GM18907 (cell line): ENCODE measurements at regions not wholly inside any gene's neighbourhood (a gene's known extent, or its start where the extent isn't known, plus 50 kb on each side); places are given as distances from the start of the nearest gene placed in this dataset.
"Not testable (repeated sequence)": the region's sequence is repeated elsewhere in the genome, so short reads cannot be mapped to it uniquely, and the experiment has no call there.

Source experiments
- ATAC-seq: cut with Tn5 transposase; IDR thresholded peaks from one replicate; pipeline ENCODE4 v1.9.1; 2021; ENCODE audit warnings: mild to moderate bottlenecking, moderate library complexity; ENCODE audit not compliant: unreplicated experiment

DNA sequence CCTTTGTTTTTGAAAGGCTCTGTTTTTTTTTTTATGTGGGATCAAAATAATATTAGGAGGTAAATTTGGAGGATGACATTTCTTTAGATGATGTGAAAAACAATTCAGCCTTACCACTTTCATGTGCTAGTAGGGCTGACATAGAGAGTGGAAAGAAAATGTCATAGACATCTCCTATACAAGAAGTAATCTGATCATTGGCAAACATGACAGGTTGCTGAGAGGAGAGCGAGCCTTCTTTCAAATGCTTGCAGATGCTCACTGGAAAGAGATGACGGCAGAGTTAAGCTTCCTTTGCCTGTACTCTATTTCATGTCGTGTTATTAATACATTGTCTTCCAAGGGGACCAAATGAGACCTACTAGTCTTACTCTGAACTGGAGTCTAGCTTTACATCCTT is 160.1 kb upstream of the DAP start:
- ATAC-seq: no peak

- ATAC-seq: no peak
Measured at GRCh38 chr5:10920400-10920799, 159.4 kb upstream of the DAP start.

- no peak for ATAC-seq
Measured at GRCh38 chr5:10914741-10915480, 153.9 kb upstream of the DAP start.

DNA sequence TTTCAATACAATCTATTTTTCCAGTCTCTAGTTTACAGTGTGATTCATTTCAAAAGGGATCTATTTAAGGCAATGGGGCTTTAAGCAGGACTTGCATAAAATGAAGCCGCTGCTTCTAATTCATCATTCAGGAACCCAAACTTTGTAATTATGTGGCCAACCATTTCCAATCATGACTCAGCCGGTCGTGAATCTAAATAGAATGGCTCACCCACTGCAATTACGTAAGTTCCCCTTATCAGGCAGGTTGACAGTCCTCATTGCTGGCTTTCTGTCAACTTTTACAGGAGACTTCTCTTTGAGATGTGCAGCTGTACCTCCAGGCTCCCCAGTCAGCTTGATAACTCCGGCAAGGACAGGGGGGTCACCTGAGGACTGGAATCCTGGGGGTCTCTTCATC is 152.8 kb upstream of the DAP start:
- ATAC-seq: no peak

DNA sequence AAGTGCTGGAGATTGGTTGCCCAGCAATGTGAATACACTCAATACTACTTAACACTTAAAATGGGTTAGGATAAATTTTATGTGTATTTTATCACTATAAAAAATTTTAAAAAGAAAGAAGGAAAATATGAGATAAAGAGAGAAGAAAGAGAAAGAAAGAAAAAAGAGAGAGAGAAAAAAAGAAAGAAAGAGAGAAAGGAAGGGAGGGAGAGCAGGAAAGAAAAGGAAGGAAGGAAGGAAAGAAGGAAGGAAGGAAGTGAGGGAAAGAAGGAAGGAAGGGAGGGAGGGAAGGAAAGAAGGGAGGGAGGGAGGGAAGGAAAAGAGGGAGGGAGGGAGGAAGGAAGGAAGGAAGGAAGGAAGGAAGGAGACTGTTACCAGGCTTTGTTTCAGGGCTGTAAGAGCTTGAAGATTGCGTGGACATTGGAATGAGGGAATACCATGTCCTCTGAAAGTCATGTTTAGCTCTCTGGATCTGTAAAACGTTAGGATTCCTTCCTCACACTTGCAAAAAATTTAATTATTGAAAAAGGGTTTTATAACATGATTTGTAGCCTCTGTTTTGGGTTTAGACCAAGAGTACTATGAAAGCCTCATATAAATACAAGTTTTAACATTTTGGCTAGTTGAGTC is 152.3 kb upstream of the DAP start:
- ATAC-seq: no peak

- no peak for ATAC-seq
Measured at GRCh38 chr5:10912435-10912834, 151.4 kb upstream of the DAP start.

- ATAC-seq: no peak
Measured at GRCh38 chr5:10910261-10910660, 149.2 kb upstream of the DAP start.

- ATAC-seq: no peak
Measured at GRCh38 chr5:10904862-10905432, 143.9 kb upstream of the DAP start.

DNA sequence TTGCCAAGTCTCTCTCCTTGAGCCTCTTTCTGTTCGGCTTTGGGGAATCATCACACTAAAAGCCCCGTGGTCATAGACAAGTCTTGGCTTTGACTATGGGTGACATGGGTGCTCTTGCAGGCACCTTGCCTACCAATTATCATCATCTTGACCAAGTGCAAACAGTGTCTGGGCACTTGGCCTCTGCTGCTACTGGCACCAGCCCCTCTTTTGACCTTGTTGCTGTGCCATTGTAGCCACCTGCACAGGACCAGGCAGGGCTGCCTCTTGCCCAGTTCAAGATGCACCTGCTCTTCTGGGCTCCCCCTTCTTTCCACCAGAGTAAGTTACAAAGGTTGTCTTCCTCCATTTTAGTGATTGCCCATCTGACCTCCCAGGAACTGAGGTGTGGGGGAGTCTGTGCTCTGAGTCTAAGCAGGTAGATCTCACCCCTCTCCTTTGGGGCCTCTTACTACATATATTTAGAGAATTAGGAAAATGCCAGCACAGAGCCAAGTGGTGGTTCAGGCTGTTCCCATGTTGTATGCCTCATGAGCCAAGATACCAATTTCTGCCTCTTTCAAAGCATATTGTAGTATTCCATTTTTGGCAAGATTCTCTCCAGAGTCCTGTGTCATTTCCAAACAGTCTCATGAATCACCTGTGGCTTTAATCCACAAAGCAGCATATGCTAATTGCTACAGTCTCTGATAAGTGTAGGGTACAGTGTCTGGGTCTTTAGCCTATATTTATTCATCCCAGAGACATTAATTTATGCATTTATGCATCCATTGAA is 142.9 kb upstream of the DAP start:
- no peak for ATAC-seq

DNA sequence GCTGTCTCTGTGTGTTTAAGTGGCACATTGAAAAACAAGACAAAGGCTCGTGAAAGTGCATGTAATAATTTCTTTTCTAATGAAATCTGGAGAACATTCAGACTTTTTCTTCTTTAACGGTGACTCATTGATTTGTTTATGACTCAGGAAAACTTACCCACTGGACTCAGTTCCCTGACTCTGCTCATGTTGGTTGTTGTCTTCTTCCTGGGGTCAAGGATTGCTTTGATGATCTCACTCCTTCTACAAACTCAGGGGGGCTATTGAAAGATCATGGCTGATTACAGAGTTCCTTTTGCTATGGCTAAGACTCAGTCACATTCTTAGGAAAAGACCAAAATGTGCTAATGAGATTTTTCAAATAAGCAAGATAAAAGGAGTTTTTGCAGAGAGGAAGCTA is 141.1 kb upstream of the DAP start:
- ATAC-seq: no peak

- ATAC-seq: no peak
Measured at GRCh38 chr5:10898514-10898913, 137.5 kb upstream of the DAP start.

GRCh38 chr5:10896016-10896415 is 135.0 kb upstream of the DAP start:
- no peak for ATAC-seq

DNA sequence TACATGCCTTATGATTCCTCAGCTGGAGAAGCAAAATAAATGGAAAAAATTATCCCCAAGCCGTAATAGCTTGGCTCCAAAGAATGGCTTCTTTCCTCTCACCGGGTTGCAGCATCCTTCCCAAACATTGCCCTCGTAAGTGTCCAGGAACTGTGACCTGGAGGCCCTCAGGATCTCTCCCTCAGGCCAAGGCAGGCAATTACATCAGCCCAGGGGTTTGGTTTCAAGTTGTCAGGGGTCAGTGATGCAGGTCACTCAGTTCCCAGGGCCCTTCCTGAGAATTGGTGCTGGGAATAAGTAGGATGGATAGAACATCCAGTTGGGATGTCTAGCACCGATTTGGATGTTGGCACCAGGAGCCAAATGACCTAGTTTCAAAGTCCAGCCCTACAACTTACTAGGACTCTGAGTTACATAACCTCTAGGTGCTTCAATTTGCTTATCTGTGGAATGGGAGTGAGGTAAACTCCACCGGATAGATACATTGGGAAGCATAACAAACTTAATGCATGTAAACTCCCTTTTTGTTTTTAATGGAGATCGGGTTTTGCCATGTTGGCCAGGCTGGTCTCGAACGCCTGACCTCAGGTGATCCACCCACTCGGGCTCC is 133.5 kb upstream of the DAP start:
- no peak for ATAC-seq

DNA sequence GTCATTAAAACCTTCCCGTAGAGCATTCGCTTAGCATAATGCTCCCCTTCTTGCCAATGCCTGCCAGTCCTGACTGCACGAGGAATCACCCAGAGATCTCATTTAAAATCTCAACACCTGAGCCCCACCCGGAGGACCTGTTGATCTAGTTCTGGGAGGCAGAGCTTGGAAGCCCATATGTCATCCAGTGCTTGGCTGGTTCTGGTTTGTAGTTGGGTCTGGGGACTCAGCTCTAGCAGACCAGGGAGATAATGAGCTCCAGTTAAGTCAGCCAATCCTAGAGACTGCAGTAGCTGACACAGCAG is 131.8 kb upstream of the DAP start:
- ATAC-seq: no peak

DNA sequence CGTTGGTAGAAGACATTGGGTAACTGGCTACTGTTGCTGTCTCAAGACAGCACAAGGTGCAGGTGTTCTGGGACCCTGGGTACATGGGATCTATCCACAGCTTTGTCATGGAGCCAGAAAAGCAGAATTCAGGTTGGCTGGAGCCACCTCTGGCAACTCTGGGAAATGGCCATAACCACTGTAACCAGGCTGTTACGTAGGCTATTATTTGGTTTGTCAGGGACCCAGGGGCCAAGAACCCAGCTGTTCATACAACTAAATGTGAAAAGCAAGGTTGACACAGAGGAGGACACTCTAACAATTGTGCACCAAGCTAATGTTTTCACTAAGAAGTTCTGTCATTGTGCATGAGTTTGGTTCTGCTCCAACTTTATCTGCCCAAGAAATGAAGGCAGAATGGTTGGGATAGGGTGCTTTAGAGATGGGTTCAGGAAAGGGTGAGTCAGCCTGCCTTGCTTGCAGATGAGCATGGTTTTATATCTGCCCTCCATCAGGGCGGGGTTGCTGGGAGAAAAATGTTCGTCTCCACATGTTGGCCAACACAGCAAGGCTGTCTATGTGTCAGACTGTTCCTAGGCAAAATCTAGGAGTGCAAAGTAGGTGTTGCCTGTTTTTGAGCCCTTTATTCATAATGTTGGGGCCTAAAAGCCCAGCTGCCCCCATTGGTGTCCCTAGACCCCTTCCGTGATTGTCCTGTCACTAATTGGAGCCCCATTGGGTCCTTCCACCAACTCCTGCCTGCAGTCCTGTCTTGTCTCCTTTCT is 131.3 kb upstream of the DAP start:
- ATAC-seq: no peak

GRCh38 chr5:10891193-10891592 is 130.2 kb upstream of the DAP start:
- no peak for ATAC-seq

- no peak for ATAC-seq
Measured at GRCh38 chr5:10886497-10886896, 125.5 kb upstream of the DAP start.

DNA sequence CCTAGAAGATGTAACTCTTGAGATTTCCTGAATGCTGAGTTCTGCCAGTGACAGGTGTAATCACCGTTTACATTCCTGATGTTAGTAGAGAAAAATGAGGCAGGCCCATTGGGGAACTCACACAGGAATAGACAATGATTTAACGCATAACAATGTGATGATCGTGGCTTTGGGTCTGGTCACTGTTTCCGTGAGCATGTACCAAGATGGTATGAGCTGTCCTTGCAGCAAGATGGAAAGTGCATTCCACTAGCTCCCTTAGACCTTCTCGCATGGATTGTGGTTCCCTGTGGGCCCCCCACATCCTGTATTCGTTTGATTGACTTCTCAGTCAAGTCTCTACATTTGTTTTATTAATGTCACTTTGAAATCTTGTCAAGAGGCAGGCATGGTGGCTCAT is 124.0 kb upstream of the DAP start:
- no peak for ATAC-seq

- not testable (repeated sequence) for ATAC-seq
Measured at GRCh38 chr5:10883945-10884344, 122.9 kb upstream of the DAP start.

GRCh38 chr5:10880934-10881333 is 119.9 kb upstream of the DAP start:
- ATAC-seq: no peak

- ATAC-seq: not testable (repeated sequence)
Measured at GRCh38 chr5:10876996-10877395, 116.0 kb upstream of the DAP start.
